CD4-positive, alpha-beta T cell treated with Interferon alpha-2 for 1 hour (primary cell): ENCODE measurements at regions not wholly inside any gene's neighbourhood (a gene's known extent, or its start where the extent isn't known, plus 50 kb on each side); places are given as distances from the start of the nearest gene placed in this dataset.
A peak's percentile ranks its signal among the peaks of the same experiment; 100 is the strongest.

Experiments
- DNase-seq, 2 donors: peaks; one replicate each; pipeline ENCODE4 v3.0.0-alpha.2; 2020 to 2022

DNA sequence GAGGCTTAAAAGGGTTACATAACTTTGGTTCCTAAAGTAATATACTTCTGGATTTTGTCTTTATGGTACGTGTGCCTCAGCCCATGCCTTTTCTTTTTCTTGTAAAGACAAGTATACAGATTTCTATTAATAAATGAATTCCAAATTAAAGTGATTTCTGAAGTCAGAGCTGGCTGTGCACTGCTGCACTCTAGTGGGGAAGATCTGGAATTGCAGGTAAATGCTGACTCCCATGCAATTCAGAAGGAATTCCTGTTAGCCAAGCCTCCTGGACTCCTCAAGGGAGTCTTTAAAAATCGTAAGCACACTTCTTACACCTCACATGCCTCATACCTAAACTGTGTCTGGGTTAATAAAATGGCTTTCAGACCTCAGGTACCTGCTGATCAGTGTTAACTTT lies 118.4 kb upstream of the SLC7A1 start:
- DNase-seq: no peak

DNA sequence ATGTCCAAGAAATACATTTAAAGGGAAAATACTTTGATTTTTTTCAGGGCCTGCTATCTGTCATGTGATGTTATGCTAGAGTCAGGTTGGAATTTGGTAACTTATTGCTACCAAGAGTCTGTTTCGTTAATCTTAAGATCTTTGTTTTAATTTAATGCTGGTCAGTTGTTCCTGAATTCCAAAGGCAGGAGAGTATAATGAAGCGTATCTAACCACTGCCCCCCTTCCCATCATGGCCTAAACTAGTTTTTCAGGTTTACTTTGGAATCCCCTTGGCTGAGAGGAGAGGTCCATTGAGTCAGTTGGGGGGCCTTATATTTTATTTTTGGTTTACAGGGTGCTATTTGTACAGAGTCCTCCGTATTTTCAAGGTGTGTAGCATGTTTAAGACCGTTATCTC lies 116.3 kb upstream of the SLC7A1 start:
- no peak for DNase-seq

GRCh38 chr13:29710511-29710910 lies 115.0 kb upstream of the SLC7A1 start:
- no peak for DNase-seq

- no peak for DNase-seq
These were observed 114.0 kb upstream of the SLC7A1 start for GRCh38 chr13:29709407-29710069.

DNA sequence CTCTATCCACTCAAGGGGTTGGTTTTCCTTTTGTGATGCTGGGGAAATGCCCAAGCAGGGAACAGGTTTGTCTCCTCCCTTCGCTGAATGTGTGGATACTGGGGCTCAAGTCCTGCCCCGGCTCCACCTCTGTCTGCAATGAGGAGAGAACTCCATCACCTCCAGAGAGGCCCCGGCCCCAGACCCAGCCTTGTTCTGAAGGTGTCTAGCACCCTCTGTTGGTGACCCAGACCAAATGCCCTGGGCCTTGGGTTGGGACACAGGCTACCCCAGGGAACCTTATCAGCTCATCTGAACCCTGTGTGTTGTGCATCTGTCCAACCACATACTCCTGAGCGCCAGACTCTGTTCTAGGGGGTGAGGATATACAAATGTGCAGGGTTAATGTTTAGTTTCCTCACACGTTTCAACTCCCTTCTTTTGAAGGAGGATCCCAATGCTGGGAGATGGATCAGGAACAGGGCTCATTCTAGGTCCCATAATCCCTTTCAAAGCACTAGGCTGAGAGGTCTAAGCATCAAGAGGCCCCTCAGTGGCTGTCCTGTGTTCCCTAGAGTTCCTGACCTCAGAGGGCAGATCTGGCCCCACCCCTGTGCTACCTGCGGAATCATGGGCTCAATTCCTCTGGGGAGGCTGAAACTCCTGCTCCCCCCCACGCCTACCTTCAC lies 112.5 kb upstream of the SLC7A1 start:
- DNase-seq: peak; percentile 33 to 42

GRCh38 chr13:29706923-29707322 lies 111.4 kb upstream of the SLC7A1 start:
- no peak for DNase-seq

- DNase-seq: no peak
These were observed 109.2 kb upstream of the SLC7A1 start for GRCh38 chr13:29704648-29705047.

DNA sequence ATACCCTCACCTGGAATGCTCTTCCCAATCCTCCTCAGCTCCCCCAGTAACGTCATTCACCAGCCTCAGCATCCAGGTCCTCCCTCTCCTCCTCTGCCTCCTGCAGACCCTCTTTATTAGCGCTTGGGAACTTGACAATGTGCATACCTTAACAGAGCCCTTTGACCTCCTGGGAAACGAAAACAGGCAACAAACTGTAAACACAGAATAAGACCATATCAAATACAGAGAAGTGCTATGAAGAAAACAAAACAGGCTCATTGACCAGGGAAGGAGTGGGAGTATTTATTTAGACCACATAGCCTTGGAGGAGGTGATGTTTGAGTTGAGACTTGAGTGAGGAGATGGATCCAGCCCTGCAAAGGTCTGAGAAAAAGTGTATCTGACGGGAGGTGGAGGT lies 107.9 kb upstream of the SLC7A1 start:
- DNase-seq: no peak

DNA sequence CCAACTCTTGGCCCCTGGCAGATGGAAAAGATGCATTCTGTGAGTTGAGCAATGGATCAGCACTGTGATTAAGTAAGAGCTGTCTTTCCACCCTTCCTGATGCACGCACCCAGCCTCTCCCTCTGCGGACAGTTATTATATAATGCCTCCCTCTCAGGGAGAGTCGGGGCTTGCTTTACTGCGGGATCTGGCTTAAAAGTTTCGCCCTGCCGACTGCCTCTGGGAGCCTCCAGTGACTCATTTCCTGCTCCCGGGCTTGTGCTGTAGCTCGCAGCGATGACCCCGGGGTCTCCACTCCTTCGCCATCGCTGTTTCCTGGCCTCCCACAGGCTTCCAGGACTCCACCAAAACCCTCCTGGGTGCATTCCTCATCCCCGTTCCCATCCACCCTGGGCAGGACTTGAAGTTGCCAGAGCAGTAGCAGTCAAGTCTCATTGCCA lies 107.4 kb upstream of the SLC7A1 start:
- DNase-seq: no peak

DNA sequence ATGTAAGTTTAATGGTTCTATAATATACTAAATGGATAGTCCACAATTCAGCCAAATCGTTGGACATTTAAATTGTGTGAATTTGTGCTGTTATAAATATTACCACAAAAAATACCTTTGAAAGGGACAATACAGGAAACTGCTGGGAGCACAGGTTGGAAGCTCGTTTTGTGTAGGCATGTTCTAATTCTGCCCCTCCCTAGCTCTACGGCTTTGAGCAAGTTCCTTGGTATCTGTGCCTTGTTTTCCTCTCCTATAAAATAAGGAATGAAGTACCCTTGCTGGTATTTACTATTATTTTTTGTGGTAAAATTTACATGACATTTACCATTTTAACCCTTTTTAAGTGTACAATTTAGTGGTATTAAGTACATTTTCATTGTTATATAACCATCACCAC lies 102.6 kb upstream of the SLC7A1 start:
- no peak for DNase-seq

DNA sequence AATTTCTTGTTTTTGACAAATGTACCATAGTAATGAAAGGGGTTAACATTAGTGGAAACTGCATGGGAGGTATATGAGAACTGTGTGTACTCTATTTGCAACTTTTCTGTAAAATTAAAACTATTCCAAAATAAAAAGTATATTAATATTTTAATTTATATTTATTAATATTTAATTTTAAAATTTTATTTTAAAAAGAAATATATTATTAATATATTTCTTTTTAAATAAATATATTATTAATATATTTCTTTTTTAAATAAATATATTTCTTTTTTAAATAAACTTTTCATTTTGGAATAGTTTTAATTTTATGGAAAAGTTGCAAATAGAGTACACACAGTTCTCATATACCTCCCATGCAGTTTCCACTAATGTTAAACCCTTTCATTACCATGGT lies 101.1 kb upstream of the SLC7A1 start:
- DNase-seq: no peak

GRCh38 chr13:29693275-29693945 lies 97.9 kb upstream of the SLC7A1 start:
- DNase-seq: no peak

DNA sequence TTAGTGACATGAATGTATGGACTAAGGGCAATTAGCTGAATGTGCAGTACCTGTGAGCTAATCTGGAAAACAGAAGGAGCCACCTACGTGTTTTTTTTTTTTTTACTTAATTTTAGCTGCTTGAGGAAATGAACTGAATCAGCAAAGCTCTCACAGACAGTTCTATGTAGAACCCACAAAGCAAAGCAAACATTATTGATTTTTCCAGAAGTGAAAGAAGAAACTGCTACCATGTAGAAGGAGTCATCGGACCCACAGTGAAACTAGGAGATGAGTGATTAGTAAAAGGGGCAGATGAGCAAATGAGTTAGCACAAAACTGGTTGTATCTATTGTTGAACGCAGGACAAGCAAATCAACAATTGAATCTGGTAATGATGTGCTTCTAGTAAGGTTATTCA lies 94.1 kb upstream of the SLC7A1 start:
- no peak for DNase-seq

GRCh38 chr13:29688193-29688592 lies 92.7 kb upstream of the SLC7A1 start:
- DNase-seq: no peak

DNA sequence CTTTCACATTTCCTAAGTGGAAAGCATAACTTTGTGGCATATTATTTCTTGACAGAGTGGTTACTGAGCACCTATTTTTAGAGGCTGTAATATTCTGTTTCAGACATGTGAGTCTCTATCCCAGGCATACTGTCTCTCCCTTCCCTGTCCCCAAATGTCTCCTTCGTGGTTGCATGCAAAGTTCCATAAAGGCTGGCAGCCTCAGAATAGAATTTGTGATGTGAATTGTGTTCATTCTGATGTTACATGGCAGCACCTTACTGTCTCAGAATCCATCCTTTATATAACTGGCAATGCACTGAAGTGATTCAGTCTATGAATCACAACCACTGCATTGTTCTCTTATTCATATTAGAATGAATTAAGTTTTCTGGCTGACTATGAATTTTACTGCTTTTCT lies 89.0 kb upstream of the SLC7A1 start:
- DNase-seq: no peak

DNA sequence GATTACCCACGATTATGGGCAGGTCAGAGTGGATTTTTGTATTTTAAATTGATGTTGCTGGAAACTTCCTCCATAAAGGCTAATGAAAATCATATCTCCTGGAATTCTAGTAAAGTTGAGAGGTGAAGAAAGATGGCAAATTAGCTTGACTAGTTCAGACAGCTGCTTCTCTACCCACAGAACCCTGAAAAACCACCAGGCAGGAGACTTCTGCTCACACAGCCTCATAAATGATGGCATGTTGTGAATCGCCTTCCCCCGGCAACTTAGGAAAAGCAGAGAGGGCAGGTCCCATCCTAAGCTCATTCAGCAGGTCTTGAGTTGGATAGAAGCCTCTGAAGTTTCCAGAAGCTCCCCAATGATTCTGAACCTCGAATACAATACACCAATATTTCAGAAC lies 87.6 kb upstream of the SLC7A1 start:
- DNase-seq: no peak

DNA sequence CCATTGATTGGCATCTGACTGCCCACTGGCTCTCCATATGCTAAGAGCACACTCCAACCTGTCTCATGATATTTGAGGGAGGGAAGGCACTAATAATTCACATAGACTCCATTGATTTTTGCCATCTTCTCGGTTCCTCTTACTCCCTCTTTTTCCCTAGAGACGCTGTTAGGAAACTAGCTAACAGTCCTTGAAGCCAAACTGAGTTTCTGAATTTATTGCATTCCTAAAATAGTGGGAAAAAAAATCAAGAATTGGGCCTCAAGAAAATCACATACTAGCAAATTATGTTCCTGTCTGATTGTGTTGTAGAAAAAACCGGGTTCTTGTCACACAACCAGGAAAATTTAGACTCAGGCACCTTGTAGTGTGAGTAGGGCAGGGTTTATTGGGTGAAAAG lies 86.4 kb upstream of the SLC7A1 start:
- DNase-seq: no peak

GRCh38 chr13:29679396-29680053 lies 84.0 kb upstream of the SLC7A1 start:
- DNase-seq: no peak

DNA sequence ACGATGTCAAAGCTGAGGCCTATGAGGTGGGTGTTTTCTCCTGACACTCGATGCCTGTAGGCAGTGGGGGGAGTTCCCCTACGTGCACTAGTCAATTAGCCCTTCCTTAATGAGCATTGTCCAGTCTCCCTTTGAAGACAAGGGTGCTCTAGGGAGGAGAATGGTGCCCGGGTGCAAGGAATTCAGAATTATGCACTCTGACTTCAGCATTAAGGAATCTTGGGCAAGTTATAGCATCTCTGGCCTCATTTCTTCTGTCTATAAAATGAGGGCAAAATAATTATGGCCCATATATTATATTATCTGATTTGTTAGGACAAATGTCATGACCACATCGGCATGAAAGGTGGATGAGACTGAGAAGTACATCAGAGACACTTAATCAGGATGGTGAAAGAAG lies 82.1 kb upstream of the SLC7A1 start:
- no peak for DNase-seq

- no peak for DNase-seq
These were observed 81.5 kb upstream of the SLC7A1 start for GRCh38 chr13:29676941-29677452.

- no peak for DNase-seq
These were observed 81.0 kb upstream of the SLC7A1 start for GRCh38 chr13:29676535-29676934.

- no peak for DNase-seq
These were observed 79.0 kb upstream of the SLC7A1 start for GRCh38 chr13:29674532-29674931.

DNA sequence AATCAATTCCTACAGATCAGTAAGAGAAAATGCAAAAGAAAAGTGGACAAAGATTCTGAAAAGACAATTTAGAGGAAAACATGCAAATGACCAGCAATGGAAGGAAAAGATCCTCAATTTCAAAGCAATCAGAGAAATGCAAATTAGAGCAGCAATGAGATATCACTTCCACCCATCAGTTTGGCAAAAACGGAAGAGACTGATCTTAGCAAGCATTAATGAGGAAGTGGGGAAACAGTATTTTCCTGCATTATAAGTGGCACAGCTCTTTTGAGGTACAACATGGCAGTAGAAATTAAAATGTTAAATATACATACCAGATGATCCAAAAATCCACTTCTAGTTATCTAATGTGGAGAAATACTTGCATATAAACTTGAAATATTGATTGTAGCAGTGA lies 69.1 kb upstream of the SLC7A1 start:
- DNase-seq: no peak
